PC-9 (cell line): ENCODE measurements at regions not wholly inside any gene's neighbourhood (a gene's known extent, or its start where the extent isn't known, plus 50 kb on each side); places are given as distances from the start of the nearest gene placed in this dataset.

Source experiments
- CTCF ChIP-seq: fragments of 200-600 bp; sonication (generic); conservative IDR thresholded peaks from 2 replicates; pipeline ENCODE4 v1.6.1; 2017; ENCODE audit warnings: mixed run types, antibody characterized with exemption, mild to moderate bottlenecking, moderate library complexity
- EZH2 ChIP-seq: fragments of 200-600 bp; sonication (generic); IDR thresholded peaks from 2 replicates; pipeline ENCODE4 v1.8.0; 2017; ENCODE audit warnings: antibody characterized with exemption, low read depth

- TF ChIP-seq CTCF, result no peak
- no peak for TF ChIP-seq EZH2
These were observed 291.4 kb upstream of the SLC30A5 start for GRCh38 chr5:68802430-68802829.
